ENCODE measurements at regions not wholly inside any gene's neighbourhood (a gene's known extent, or its start where the extent isn't known, plus 50 kb on each side); places are given as distances from the start of the nearest gene placed in this dataset.

DNA sequence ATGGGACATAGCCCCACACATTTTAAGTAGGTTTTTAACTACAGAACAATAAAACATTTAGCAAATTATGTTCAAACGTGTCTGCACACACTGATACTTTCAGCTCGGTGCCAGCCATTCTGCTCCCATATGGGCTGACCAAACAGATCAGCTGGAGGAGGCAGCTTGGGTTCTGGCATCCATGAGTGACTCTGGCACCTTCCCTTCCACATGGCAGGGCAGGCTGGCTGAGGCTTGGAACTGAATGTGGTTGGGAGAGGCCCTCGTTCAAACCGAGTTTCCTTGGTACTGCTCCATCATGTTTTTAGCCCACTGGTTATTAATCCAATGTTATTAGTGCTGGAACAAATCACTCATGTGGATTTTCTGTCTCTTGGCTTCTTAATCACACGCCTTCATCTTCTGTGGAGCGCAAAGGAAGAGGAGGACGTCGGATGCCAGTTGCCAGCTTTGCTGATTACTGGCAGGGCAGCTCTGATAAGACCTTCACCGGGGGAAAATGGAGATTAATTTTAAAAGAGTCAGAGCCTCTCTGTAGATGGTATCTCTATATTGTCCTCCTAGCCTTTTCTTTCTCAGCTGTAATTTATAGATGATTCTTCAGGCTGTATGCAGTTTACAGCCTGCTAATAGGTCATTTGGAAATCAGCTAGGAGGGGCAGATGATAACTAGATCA, 93.1 kb upstream of the TIAM2 start:
- Histone ChIP-seq H3K36me3 (replicated peaks in 1 of 2; ENCODE audit: control insufficient read depth in 1 of 2, insufficient read depth in 2 of 2, low read length in 2 of 2) (peaks cover 0 to 8% of the 10 kb centered on the region in 2 donors), H3K4me2 (replicated peaks; ENCODE audit: extremely low read depth, low read length, poor library complexity, severe bottlenecking) (no peak overlapping the region), H3K27me3 (ENCODE audit: control insufficient read depth in 2 of 2, insufficient read depth in 2 of 2, low read length in 2 of 2) (no peaks in the 10 kb centered on the region), H2AFZ (ENCODE audit: insufficient read depth, low read depth, low read length, poor library complexity, severe bottlenecking) (no peak overlapping the region), H4K20me1 (ENCODE audit: insufficient read depth, low read length) (no peaks in the 10 kb centered on the region), H3K4me3 (replicated peaks in 1 of 3; ENCODE audit: low read depth in 2 of 3, low read length in 3 of 3) (no peak overlapping the region), H3K4me1 (ENCODE audit: control insufficient read depth in 1 of 2, insufficient read depth in 2 of 2, low read length in 2 of 2) (no peaks in the 10 kb centered on the region), H3K9ac (ENCODE audit: insufficient read depth, low read length, poor library complexity, severe bottlenecking) (no peak overlapping the region), H3K27ac (ENCODE audit: low read depth in 1 of 2, low read length in 2 of 2) (no peak overlapping the region), H3K79me2 (ENCODE audit: insufficient read depth, low read length) (no peaks in the 10 kb centered on the region), H3K9me3 (replicated peaks in 1 of 2; ENCODE audit: control insufficient read depth in 1 of 2, insufficient read depth in 1 of 2, low read length in 2 of 2) (no peaks in the 10 kb centered on the region)
- H3K27me3 Mint-ChIP-seq (ENCODE audit: low read depth in 3 of 3), result no peaks in the 10 kb centered on the region
- peaks cover 12 to 14% of the 10 kb centered on the region in 2 donors for H3K36me3 Mint-ChIP-seq
- no peaks in the 10 kb centered on the region for H3K4me1 Mint-ChIP-seq
- H3K27ac Mint-ChIP-seq, result no peak overlapping the region
- 94% methylated on average over 2 of the region's 9 CpGs for WGBS (ENCODE audit: insufficient coverage)
- no peak for DNase-seq
- peaks cover 0 to 2% (median 0%) of the 10 kb centered on the region in 7 donors for H3K9me3 Mint-ChIP-seq
- intact Hi-C loops (cut with micrococcal nuclease), result no loop called here
- no peak overlapping the region for H3K4me3 Mint-ChIP-seq
- TF ChIP-seq, protein P1, sequence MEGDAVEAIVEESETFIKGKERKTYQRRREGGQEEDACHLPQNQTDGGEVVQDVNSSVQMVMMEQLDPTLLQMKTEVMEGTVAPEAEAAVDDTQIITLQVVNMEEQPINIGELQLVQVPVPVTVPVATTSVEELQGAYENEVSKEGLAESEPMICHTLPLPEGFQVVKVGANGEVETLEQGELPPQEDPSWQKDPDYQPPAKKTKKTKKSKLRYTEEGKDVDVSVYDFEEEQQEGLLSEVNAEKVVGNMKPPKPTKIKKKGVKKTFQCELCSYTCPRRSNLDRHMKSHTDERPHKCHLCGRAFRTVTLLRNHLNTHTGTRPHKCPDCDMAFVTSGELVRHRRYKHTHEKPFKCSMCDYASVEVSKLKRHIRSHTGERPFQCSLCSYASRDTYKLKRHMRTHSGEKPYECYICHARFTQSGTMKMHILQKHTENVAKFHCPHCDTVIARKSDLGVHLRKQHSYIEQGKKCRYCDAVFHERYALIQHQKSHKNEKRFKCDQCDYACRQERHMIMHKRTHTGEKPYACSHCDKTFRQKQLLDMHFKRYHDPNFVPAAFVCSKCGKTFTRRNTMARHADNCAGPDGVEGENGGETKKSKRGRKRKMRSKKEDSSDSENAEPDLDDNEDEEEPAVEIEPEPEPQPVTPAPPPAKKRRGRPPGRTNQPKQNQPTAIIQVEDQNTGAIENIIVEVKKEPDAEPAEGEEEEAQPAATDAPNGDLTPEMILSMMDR (IDR thresholded peaks at IDR 0.05), result no peak

DNA sequence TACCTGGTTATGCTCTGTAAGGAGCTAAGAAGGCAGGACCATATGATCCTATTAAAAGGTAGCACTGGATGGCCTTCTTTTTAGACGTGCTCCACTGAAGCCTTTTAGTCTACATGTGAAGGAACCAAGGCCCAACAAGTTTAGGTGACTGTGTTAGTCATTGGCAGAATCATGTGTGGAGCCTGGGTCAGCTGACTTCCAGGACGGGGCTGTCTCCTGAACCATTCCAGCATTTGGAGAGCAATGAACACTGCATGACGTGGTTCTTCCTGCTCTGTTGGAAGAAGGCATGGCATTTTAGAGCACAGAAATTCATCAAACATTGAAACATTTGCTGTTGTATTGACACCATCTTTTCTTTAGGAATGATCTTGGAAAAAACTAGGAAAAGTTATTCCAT, 87.8 kb upstream of the TIAM2 start:
- Histone ChIP-seq H2AFZ (ENCODE audit: insufficient read depth, low read depth, low read length, poor library complexity, severe bottlenecking) (no peak overlapping the region), H3K9ac (ENCODE audit: insufficient read depth, low read length, poor library complexity, severe bottlenecking) (no peak overlapping the region), H3K36me3 (replicated peaks in 1 of 2; ENCODE audit: control insufficient read depth in 1 of 2, insufficient read depth in 2 of 2, low read length in 2 of 2) (peaks cover 0 to 25% of the 10 kb centered on the region in 2 donors), H3K79me2 (ENCODE audit: insufficient read depth, low read length) (no peaks in the 10 kb centered on the region), H4K20me1 (ENCODE audit: insufficient read depth, low read length) (no peaks in the 10 kb centered on the region), H3K9me3 (replicated peaks in 1 of 2; ENCODE audit: control insufficient read depth in 1 of 2, insufficient read depth in 1 of 2, low read length in 2 of 2) (no peaks in the 10 kb centered on the region), H3K4me2 (replicated peaks; ENCODE audit: extremely low read depth, low read length, poor library complexity, severe bottlenecking) (no peak overlapping the region), H3K27ac (ENCODE audit: low read depth in 1 of 2, low read length in 2 of 2) (no peak overlapping the region), H3K4me1 (ENCODE audit: control insufficient read depth in 1 of 2, insufficient read depth in 2 of 2, low read length in 2 of 2) (no peaks in the 10 kb centered on the region), H3K4me3 (replicated peaks in 1 of 3; ENCODE audit: low read depth in 2 of 3, low read length in 3 of 3) (no peak overlapping the region), H3K27me3 (ENCODE audit: control insufficient read depth in 2 of 2, insufficient read depth in 2 of 2, low read length in 2 of 2) (no peaks in the 10 kb centered on the region)
- DNase-seq, result no peak
- Mint-ChIP-seq H3K9me3 (no peaks in the 10 kb centered on the region), H3K27ac (no peak overlapping the region), H3K36me3 (peaks cover 5 to 7% of the 10 kb centered on the region in 2 donors), H3K4me1 (no peaks in the 10 kb centered on the region), H3K4me3 (no peak overlapping the region), H3K27me3 (ENCODE audit: low read depth in 3 of 3) (no peaks in the 10 kb centered on the region)
- TF ChIP-seq, protein P1 (IDR thresholded peaks at IDR 0.05), result no peak
- WGBS (ENCODE audit: insufficient coverage), result 40% methylated on average over 2 of the region's 3 CpGs
- intact Hi-C loops (cut with micrococcal nuclease), result no loop called here

Measured in CD14-positive monocyte (primary cell).